ENCODE measurements at regions not wholly inside any gene's neighbourhood (a gene's known extent, or its start where the extent isn't known, plus 50 kb on each side); places are given as distances from the start of the nearest gene placed in this dataset.

DNA sequence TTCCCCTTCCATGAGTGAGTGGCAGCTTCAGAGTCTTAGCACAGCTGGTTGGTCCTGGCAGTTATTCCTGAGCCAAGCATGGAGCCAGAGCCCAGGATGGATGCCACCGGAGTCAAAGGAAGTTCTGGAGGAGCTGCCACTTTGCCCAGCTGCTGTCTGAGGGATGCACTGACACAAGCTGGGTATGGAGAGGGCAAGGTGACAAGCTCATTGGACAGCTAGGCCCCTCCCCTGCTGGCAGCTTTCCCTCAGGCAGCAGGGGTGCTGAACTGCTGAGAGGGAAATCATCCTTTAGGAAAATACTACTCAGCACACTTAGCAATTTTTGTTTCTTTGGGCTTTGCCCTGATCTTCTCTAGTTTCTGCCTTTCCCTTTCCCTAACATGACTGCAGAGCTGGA lies 99.3 kb upstream of the SESN3 start:
- TF ChIP-seq, protein P1, sequence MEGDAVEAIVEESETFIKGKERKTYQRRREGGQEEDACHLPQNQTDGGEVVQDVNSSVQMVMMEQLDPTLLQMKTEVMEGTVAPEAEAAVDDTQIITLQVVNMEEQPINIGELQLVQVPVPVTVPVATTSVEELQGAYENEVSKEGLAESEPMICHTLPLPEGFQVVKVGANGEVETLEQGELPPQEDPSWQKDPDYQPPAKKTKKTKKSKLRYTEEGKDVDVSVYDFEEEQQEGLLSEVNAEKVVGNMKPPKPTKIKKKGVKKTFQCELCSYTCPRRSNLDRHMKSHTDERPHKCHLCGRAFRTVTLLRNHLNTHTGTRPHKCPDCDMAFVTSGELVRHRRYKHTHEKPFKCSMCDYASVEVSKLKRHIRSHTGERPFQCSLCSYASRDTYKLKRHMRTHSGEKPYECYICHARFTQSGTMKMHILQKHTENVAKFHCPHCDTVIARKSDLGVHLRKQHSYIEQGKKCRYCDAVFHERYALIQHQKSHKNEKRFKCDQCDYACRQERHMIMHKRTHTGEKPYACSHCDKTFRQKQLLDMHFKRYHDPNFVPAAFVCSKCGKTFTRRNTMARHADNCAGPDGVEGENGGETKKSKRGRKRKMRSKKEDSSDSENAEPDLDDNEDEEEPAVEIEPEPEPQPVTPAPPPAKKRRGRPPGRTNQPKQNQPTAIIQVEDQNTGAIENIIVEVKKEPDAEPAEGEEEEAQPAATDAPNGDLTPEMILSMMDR (IDR thresholded peaks at IDR 0.05; ENCODE audit: low read depth, low read length) = no peak
- no peak for TF ChIP-seq EZH2phosphoT487 (IDR thresholded peaks at IDR 0.05; ENCODE audit: low read depth)

All from OCI-LY3 (cell line).